AG09319 (cell line): ENCODE measurements at regions not wholly inside any gene's neighbourhood (a gene's known extent, or its start where the extent isn't known, plus 50 kb on each side); places are given as distances from the start of the nearest gene placed in this dataset.

Experiments used
- DNase-seq: peaks from one replicate; pipeline ENCODE4 v3.0.0-alpha.2; 2010; ENCODE audit warnings: low read depth; ENCODE audit errors: extremely low read depth
- CTCF ChIP-seq: IDR thresholded peaks from 2 replicates; pipeline ENCODE4 v1.5.1; 2011; ENCODE audit warnings: low read depth, mild to moderate bottlenecking, inconsistent platforms, low read length, moderate library complexity

GRCh38 chr2:216765761-216766262 lies 70.5 kb upstream of the IGFBP5 start:
- no peak for DNase-seq
- no peak for TF ChIP-seq CTCF

GRCh38 chr2:216763396-216763795 lies 68.0 kb upstream of the IGFBP5 start:
- no peak for DNase-seq
- TF ChIP-seq CTCF, result no peak

GRCh38 chr2:216761809-216762208 lies 66.5 kb upstream of the IGFBP5 start:
- TF ChIP-seq CTCF, result no peak

GRCh38 chr2:216761133-216761532 lies 65.8 kb upstream of the IGFBP5 start:
- no peak for TF ChIP-seq CTCF
- DNase-seq, result no peak

More at GRCh38 chr2:216761809-216762208, 66.5 kb upstream of the IGFBP5 start:
- no peak for DNase-seq

- TF ChIP-seq CTCF, result no peak
- no peak for DNase-seq
Measured at GRCh38 chr2:216758256-216759155, 63.2 kb upstream of the IGFBP5 start.

- TF ChIP-seq CTCF, result no peak
- DNase-seq, result no peak
Measured at GRCh38 chr2:216757532-216757931, 62.2 kb upstream of the IGFBP5 start.

GRCh38 chr2:216756435-216756834 lies 61.1 kb upstream of the IGFBP5 start:
- DNase-seq, result no peak
- TF ChIP-seq CTCF, result no peak
